HG03460 (cell line): ENCODE measurements at regions not wholly inside any gene's neighbourhood (a gene's known extent, or its start where the extent isn't known, plus 50 kb on each side); places are given as distances from the start of the nearest gene placed in this dataset.

ENCODE experiments used
- ATAC-seq: cut with Tn5 transposase; IDR thresholded peaks from one replicate; pipeline ENCODE4 v1.9.1; 2021; ENCODE audit not compliant: unreplicated experiment

DNA sequence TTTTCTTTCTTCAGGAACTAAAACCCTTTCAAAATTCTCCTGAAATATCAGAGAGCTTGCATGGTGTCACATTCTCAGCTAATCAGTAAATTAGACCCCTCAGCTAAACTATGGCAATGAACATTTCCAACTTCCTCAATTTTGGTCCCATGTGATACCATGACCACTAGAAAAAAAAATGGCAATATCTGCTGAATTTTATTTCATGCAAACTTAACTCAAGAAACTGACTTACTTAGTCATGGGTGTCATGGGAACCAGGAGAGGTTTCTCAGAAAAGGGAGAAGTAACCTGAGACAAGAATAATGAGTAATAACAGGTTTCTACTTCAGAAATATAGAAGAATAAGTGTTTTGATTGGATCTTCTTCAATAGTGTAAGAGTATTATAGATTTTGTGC lies 784.6 kb upstream of the ALCAM start:
- no peak for ATAC-seq

DNA sequence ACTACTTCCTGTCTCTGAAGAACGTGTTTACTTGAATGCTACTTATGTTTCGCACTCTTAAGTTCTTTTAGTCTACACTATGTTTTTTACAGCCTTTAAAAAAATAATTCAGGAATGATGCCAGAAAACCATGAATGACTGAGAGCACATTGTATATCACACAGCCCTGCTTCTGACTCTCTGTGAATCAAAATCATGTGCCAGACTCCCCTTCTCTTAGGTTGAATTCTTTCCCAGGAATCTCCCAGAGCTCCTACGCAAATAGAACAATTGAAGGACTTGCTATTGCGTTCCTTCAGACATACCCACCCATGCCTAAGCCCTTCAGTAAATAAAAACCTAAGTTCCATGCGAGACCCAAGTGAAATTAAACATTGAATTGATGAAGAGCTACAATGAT lies 782.0 kb upstream of the ALCAM start:
- no peak for ATAC-seq

DNA sequence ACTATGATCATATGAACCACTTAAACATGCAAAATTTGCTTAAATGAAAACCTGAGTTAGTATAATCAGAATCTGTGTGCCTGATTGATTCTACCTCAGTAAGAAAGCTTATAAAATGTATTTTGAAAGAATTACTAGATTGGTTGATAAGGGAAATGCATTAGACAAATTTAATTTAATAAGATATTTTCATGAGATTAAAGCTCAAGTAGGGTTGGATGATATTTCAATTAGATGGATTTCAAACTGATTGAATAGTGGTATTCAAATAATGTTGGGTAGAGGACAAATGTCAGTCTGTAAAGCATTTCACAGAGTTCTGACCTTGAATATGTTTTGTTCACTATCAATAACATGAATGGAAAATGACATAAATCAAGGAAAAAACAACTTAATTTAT lies 780.4 kb upstream of the ALCAM start:
- ATAC-seq = no peak

DNA sequence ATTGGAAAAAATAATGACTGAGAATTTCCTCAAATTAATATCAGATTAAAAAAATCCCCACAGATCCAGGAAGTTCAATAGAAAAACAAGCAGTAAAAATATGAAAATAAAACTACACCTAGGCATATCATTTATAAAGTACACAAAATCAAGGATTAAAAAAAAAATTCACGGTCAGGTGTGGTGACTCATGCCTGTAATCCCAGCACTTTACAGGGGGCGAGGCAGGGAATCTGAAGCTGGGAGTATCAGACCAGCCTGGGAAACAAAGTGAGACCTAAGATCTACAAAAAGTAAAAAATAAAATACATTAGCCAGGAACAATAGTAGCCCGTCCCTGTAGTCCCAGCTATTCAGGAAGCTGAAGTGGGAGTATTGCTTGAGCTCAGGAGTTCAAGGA lies 778.3 kb upstream of the ALCAM start:
- no peak for ATAC-seq

DNA sequence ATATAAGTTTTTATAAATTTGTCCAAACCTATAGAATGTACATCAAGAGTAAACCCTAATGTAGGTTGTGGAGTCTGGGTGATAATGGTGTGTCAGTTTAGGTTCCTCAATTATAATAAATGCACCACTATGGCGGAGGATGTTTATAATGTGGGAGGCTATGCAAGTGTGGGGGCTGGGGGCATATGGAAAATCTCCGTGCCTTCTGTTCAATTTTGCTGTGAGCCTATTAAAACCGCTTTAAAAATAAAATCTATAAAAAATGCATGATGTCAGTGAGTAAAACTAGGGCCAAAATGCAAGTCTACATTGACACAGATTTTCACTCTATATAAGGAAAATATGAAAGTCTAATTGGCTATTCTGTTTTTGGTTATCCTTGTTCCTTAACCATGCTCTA lies 774.9 kb upstream of the ALCAM start:
- no peak for ATAC-seq

DNA sequence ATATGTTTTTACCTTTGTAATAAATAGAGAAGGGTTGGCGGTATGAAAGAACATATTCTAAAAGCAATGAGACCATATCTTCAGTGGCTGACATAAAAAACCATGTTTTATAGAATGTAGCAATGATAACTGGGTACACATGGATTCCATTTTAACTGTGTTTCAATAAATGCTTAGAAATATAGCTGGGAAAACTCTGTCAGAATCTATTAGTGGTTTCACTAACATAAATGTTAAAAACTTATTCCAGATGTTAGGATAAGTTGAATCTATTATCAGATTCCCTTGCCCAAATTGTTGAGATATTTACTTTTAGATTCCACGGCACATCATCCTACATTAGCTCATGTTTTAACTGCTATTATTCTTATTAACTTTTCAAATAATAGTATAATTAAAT lies 772.2 kb upstream of the ALCAM start:
- no peak for ATAC-seq

DNA sequence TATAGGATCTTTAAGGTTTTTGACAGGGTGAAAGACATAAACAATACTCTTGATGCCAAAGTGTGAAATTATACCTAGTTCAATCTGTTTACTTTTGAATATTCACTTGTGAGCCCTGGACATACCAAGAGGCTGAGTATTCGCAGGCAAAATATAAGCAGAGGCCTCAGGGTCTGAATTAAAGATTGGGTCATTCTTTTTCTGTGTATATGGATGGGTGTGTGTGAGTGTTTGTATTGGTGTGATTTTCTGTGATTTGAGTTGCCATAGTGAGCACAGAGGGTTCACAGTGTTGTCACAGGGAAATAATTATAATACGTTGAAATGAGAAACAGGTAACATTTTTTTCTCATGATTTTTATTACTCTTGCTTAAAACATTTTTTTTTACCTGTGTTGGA lies 770.7 kb upstream of the ALCAM start:
- ATAC-seq = no peak

DNA sequence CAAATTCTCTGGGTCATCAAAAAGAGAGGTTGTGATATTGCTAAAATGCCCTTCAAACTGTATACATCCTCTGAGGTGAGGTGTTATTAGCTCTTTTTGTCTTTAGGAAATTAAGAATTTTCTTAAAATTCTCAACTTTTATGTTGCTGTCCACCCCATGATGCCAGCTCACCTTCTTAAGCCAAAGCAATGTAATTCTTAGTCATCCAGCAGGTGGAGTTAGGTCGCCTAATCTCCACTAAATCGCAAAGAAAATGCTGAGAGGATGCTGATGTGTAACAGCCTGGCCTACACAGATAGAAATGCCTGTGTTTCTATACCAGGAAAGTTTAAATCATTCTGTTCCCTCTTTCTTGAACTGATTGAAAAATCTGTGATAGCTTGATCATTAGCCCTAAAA lies 770.2 kb upstream of the ALCAM start:
- peak; percentile 93 for ATAC-seq

DNA sequence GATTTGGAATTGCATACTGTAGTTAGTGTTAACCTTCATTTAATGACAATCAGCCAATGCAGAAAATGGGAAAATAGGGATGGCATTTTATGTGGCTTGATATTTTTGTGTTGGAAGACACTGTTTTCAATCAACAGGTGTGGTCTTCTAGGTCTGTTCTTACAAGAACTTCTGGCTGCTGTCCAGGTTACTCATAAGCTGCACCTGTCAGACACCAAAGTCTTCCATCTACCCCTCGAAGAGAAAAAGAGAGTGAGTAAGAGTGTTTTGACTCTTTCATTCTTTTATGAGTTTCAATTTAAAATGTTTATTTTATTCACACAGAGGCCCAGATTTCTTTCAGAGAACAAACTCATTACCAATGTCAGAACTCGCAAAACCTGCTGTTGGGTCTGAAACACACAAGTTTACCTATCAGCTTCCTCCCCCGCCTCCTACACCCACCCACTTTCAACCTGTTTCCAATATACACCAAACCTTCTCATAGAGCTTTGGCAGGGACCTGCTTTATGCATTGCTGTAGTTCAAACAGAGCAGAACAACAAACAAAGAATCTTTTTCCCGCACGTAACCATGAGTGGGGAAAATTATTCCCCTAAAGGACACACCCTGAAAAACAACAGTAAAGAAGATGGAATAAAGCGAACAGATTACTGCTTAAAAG lies 767.7 kb upstream of the ALCAM start:
- ATAC-seq = no peak

DNA sequence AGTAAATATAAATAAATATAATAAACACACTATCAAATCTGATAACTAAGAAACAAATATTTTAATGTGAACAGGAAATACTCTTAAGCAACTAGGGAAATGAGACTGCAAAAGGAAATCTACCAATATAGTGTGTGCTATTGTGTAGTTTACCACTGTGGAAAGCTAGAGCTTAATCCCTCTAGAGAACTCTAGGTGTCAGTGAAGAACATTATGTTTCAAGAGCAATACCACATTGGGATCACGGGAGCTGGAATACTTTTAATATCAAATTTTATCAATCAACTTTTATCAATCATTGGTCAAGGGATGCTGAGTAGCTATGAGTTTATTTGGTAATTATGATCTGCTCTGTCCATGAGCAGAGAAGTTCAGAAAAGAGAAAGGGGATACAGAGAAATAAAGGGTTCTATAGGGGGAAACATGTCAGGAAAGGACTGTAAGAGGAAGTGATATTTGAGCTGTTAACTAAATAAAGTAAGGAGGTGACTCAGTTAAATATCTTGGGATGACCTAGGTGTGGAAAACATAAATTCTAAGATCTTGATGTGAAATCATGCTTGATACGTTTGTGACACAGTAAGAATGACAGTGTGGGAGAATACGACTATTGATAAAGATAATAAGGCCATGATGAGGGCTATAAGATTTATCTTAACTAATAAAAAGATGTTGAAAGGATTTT lies 762.2 kb upstream of the ALCAM start:
- no peak for ATAC-seq

DNA sequence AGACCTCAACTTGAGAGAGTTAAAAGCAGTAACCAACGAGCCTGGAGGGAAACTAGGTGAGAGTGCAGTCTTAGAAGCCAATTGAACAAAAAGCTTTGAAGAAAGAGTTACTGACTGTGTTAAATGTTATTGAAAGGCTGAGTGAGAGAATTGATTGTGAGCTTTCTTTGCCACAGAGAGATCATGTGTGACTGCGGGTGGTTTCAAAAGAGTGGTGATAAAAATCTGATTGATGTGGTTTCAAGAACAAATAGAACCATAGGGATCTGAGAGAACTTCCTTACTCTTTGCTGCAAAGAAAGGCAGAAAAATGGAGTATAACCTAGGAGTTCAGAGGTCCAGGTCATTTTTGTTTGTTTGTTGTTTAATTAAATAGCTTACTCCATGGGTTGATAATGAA lies 759.9 kb upstream of the ALCAM start:
- no peak for ATAC-seq

DNA sequence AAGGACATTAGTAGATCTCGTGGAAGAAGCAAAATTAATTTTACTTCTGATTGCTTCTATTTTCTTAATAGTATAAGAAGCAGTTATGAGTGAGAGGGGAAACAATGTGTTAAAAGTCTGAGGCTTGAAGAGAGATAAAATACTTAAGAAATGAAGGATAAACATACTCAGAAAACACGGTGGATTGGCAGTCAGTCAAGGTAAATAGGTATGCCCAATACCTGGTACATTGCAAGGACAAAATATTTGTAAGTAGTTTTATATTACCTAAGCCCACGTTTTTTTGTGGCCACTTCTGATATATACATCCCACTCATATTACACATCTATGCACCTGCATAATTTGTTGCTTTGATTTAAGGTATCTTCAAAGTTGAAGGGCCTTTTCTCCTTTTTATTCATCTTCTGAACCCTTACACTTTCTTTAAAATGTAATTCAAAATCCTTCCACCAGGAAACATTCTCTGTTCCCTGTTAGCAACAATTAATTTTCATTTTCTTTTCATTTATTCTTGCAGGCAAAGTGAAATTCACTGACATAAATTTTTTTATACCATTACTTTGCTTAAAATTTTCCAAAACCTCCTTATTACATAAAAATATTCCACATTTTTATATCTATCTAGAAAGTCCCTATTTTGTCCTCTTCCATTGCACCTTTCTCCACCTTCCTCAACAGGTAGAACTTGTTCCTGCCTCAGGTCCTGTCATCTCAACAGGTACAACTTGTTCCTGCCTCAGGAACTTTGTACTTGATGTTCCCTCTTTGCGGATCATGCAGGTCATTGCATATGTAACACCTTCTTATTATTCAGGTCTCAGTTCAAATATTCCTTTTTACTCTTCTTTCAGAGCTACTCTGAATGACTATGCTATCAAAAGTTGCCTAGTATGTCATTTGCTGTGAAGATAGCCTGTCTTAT lies 755.7 kb upstream of the ALCAM start:
- ATAC-seq = no peak

DNA sequence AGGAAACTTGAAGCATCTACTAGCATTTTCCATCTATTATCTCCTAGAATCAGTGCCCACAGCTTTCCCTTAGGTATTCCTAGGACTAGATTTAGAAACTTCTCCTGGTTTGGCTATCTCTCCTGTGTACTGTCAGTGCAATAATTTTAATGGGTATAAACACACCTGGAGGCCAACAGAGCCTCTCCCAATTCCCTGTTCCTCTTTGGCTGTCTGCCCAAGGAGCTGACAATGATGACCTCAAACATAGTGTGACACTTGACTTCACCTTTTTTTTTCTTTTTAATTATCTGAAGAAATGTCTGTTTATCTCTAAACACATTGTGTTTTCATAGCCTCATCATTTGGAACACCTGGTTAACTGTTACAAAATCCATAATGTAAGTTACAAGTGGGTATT lies 754.5 kb upstream of the ALCAM start:
- ATAC-seq = no peak

DNA sequence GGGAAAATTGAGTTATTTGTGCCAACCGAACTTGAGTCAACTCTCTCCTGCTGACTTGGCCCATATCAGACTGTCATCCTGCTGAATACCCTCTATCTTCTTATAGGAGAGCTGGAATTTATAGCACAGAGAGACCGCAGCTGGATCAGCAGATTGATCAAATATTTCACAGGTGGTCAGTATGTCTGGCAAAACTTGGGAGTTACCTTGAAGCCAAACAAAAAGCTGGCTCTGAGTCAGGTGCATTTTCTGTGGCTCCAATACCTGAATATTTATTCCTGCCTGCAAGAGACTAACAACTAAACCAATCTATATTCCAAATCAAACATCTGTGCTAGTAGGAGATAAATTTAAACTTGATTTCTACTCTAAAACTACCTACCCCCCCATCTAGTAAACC lies 752.1 kb upstream of the ALCAM start:
- ATAC-seq = no peak

DNA sequence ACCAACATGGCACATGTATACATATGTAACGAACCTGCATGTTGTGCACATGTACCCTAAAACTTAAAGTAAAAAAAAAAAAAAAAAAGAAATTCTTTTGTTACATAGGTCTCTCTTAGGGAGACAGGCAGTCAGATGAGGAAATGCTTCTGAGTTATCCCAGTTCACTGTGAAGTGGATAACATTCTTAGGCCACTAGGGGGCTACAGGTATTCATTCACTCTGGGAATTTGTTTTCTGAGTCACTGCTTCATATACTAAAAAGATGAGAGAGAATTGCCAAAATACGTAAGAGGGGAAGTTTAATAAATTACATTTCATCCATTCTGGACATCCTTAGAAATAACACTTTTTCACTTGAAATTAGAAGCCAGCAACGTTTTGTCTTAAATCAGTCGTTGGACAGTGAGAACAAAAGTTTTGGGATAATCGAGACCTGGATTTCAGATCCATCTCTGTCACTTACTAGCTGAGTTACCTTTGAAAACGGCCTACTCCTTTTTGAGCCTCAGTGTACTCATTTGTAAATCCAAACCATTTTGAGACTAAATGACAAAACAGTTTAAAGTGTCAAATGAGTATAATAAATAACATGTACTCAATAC lies 738.4 kb upstream of the ALCAM start:
- peak; percentile 66 for ATAC-seq

DNA sequence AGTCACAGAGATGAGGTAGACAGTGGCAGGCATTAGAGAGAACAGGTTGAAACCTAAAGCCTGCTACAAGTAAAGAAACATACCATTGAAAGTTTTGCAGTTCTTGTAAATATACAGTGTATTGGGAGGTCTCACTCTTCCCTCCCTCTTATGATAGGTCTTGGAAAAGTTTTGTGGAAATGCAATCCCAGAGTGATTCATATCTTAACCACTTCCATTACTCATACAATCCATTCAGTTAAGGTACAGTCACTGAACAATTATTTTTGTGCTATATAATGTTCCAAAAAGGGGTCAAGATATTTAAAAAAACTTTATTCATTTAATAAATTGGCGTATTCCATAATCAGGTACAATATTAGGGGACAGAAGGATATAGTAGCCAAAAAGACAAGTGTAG lies 737.7 kb upstream of the ALCAM start:
- ATAC-seq = no peak

DNA sequence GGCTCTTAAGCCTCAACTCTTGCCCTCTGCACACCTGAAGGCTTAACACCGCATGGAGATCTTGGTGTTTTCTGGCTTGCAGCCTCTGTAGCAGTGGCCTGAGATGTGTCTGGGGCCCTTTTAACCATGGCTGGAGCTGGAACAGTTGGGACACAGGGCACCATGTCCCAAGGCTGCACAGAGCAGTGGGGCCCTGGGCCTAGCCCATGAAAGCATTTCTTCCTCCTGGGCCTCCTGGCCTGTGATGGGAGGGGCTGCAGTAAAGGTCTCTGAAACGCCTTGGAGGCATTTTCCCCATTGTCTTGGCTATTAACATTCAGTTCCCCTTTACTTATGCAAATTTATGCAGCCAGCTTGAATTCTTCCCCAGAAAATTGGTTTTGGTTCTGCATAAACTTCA lies 735.5 kb upstream of the ALCAM start:
- no peak for ATAC-seq

DNA sequence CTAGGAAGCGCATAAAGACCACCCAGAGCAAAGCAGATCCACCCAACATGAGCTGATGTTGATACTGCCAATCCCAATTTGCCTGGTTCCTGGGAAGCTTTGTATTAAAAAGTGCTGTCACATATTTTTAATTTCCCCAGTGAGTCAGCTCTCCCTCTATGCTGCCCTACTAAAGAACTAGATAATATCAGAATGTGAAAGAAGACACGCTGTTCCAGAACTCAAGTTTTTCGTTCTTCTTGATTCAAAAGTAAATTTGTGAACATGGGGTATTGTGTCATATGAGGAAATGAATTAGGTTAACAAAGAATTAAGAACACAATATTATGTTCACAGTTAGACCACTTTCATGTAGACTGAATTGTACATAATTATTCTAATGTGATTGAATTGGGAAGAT lies 734.2 kb upstream of the ALCAM start:
- ATAC-seq = no peak

DNA sequence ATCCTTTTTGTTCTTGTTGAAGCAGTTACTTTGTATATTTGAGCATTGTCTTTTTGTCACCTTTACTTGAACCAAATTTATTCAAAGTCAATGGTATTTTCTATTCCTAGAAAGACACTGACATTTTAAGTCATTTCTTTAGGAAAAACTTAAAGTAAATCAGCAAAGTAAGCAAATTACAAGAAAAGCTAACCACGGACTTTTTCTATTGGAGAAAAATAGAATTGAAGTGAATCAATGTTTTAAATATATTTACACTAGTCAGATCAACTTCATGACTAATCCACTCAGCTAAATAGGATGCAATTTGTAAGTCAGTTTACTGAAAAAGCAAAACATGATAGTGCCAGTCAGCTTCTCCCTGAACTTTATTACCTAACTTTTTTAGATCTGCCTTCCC lies 733.8 kb upstream of the ALCAM start:
- ATAC-seq = no peak

DNA sequence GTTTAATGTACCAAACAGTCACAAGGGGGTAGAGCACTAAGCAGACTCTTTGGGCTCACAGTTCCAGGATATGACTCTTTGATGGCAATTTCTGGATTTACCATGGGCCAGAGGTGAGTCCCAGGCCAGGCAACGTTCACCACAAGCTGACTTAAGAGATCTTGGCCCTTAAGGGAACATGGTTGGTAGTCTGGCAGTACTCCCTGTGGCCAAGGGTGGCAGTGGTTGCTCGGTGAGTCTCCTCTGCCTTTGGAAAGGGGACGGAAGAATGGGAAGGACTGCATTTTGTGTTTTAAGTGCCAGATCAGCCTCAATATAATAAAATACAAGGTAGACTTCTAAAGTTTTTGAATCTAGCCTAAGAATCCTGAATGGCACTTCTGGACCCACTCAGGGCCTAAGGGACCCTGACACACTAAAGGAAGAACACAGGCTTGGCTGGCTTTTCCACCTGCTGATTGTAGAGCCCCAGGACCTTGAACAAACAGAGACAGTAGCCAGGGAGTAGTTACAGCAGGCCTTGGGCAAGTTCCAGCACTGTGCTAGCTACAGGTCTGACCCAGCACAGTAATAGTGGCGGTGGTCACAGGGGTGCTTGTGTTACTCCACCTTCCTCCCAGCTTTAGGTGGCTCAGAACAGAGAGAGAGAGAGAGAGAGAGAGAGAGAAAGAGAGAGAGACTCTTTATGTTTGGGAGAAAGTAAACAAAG lies 730.7 kb upstream of the ALCAM start:
- ATAC-seq = no peak

DNA sequence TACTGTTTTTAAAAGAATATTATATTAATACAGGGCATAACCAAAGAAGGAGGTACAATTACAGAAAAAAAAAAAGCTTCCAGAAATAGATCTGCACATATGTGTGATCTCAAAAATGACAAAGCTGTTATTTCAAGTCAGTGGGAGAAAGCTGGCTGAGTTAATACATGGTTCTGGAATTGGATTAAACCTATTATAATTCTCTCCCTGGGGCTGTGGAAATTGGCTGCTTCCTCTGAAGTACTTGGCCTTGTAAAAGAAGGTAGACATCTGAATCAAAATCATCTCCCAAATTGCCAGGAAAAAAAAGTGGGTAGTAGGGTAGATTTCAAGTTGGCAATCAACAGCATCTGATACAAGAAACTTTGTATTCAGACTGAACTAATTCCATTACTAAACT lies 723.9 kb upstream of the ALCAM start:
- ATAC-seq = no peak
